PC-9 (cell line): ENCODE measurements at regions not wholly inside any gene's neighbourhood (a gene's known extent, or its start where the extent isn't known, plus 50 kb on each side); places are given as distances from the start of the nearest gene placed in this dataset.

Experiments used
- EZH2 ChIP-seq: fragments of 200-600 bp; sonication (generic); IDR thresholded peaks from 2 replicates; pipeline ENCODE4 v1.8.0; 2017; ENCODE audit warnings: antibody characterized with exemption, low read depth
- TF ChIP-seq, protein P1 (sequence below): fragments of 200-600 bp; sonication (generic); conservative IDR thresholded peaks from 2 replicates; pipeline ENCODE4 v1.6.1; 2017; ENCODE audit warnings: mixed run types, antibody characterized with exemption, mild to moderate bottlenecking, moderate library complexity

GRCh38 chr4:66372706-66373105 is 702.4 kb upstream of the EPHA5 start:
- TF ChIP-seq, protein P1, sequence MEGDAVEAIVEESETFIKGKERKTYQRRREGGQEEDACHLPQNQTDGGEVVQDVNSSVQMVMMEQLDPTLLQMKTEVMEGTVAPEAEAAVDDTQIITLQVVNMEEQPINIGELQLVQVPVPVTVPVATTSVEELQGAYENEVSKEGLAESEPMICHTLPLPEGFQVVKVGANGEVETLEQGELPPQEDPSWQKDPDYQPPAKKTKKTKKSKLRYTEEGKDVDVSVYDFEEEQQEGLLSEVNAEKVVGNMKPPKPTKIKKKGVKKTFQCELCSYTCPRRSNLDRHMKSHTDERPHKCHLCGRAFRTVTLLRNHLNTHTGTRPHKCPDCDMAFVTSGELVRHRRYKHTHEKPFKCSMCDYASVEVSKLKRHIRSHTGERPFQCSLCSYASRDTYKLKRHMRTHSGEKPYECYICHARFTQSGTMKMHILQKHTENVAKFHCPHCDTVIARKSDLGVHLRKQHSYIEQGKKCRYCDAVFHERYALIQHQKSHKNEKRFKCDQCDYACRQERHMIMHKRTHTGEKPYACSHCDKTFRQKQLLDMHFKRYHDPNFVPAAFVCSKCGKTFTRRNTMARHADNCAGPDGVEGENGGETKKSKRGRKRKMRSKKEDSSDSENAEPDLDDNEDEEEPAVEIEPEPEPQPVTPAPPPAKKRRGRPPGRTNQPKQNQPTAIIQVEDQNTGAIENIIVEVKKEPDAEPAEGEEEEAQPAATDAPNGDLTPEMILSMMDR = no peak
- TF ChIP-seq EZH2 = no peak
